Fibroblast of skin of left biceps (primary cell): ENCODE measurements at regions not wholly inside any gene's neighbourhood (a gene's known extent, or its start where the extent isn't known, plus 50 kb on each side); places are given as distances from the start of the nearest gene placed in this dataset.

ENCODE experiments used
- DNase-seq, 2 experiments: peaks; one replicate each; pipeline ENCODE4 v3.0.0-alpha.2; 2013; ENCODE audit warnings: low read depth in 2 of 2

- DNase-seq, result no peak
Measured at GRCh38 chr2:116645155-116645554, 1169.3 kb upstream of the DDX18 start.

- DNase-seq, result no peak
Measured at GRCh38 chr2:116668691-116669090, 1145.8 kb upstream of the DDX18 start.

GRCh38 chr2:116669782-116670181 is 1144.7 kb upstream of the DDX18 start:
- DNase-seq, result no peak

GRCh38 chr2:116674188-116674587 is 1140.3 kb upstream of the DDX18 start:
- DNase-seq, result no peak

- no peak for DNase-seq
Measured at GRCh38 chr2:116676776-116677175, 1137.7 kb upstream of the DDX18 start.

GRCh38 chr2:116680256-116680936 is 1134.1 kb upstream of the DDX18 start:
- DNase-seq, result no peak

GRCh38 chr2:116687371-116687770 is 1127.1 kb upstream of the DDX18 start:
- no peak for DNase-seq

GRCh38 chr2:116692988-116693387 is 1121.5 kb upstream of the DDX18 start:
- no peak for DNase-seq

- DNase-seq, result no peak
Measured at GRCh38 chr2:116696223-116696622, 1118.3 kb upstream of the DDX18 start.

GRCh38 chr2:116696903-116697302 is 1117.6 kb upstream of the DDX18 start:
- no peak for DNase-seq

- no peak for DNase-seq
Measured at GRCh38 chr2:116706396-116706795, 1108.1 kb upstream of the DDX18 start.

GRCh38 chr2:116716038-116716437 is 1098.5 kb upstream of the DDX18 start:
- no peak for DNase-seq

GRCh38 chr2:116716444-116716843 is 1098.0 kb upstream of the DDX18 start:
- no peak for DNase-seq

- DNase-seq, result no peak
Measured at GRCh38 chr2:116717832-116718231, 1096.7 kb upstream of the DDX18 start.

- DNase-seq, result no peak
Measured at GRCh38 chr2:116718451-116718850, 1096.0 kb upstream of the DDX18 start.

- DNase-seq, result peak; percentile 7 to 9
Measured at GRCh38 chr2:116719836-116720235, 1094.7 kb upstream of the DDX18 start.

GRCh38 chr2:116724550-116724949 is 1089.9 kb upstream of the DDX18 start:
- no peak for DNase-seq

GRCh38 chr2:116732322-116732721 is 1082.2 kb upstream of the DDX18 start:
- no peak for DNase-seq

- no peak for DNase-seq
Measured at GRCh38 chr2:116733699-116734098, 1080.8 kb upstream of the DDX18 start.

GRCh38 chr2:116737951-116738350 is 1076.5 kb upstream of the DDX18 start:
- DNase-seq, result no peak

GRCh38 chr2:116747103-116747502 is 1067.4 kb upstream of the DDX18 start:
- DNase-seq, result no peak

GRCh38 chr2:116749994-116750393 is 1064.5 kb upstream of the DDX18 start:
- DNase-seq, result no peak

GRCh38 chr2:116754381-116755101 is 1060.0 kb upstream of the DDX18 start:
- DNase-seq, result no peak

GRCh38 chr2:116761864-116762263 is 1052.6 kb upstream of the DDX18 start:
- DNase-seq, result no peak
